Activated CD8-positive, alpha-beta memory T cell treated with anti-CD3 and anti-CD28 coated beads for 48 hours (primary cell): ENCODE measurements at regions not wholly inside any gene's neighbourhood (a gene's known extent, or its start where the extent isn't known, plus 50 kb on each side); places are given as distances from the start of the nearest gene placed in this dataset.

Experiments used
- DNase-seq, 3 experiments: peaks; one replicate each; pipeline ENCODE4 v3.0.0-alpha.2; 2020; ENCODE audit warnings: low read depth in 2 of 3, low spot score in 2 of 3

DNA sequence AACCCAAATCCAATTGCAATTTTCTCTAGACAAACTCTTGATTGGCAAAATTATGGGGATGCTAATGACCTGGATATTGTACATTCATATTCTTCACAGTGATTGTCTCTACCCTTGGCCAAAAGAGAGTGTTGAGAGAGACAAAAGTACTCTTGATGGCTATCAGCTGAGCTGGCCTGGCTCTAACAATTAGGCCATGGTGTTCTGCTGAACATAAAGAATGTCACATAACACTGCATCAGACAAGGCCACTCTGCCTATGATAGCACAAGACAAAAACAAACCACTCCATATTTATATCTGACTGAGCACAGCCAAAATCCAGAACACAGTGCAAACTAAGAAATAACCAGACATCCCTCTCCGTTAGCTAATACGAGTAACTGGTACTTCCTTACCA, 101.7 kb downstream of the ADAMTS1 start:
- DNase-seq = no peak

DNA sequence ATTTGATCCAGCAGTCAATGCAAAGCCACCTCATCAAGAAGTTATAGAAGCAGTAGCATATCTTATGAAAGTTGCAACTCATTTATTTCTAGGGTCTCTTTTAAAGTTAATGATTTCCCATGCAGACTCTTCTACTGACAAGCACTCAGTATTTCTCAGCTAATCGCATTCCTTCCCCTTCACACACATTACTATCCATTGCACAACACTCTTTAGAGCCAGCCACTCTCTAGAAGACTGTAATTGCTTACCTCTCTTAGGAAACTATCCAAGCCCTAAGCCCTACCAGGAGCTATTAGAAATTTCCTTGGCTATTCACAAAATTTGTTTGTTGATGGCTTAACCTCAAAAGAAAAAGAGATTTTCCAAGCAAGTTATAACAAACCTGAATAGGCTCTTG, 106.0 kb downstream of the ADAMTS1 start:
- no peak for DNase-seq

DNA sequence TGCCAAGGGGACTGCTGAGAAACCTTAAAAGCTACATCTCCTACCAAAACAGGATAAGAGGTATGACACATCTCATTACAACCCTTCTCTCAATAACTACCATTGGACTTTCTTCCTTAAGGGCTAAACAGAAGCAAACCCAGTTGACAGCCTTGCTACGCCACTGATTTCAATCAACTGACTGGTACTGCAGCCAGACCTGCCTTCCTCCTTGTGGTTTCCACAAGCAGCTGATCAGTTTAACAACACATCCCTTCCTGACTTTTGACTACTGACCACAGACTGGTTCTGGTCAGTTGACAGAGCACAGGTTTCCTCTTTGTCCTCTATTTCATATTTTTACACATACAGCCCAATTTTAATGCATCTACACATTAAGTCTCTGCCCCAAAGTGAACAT, 108.8 kb downstream of the ADAMTS1 start:
- DNase-seq = no peak

DNA sequence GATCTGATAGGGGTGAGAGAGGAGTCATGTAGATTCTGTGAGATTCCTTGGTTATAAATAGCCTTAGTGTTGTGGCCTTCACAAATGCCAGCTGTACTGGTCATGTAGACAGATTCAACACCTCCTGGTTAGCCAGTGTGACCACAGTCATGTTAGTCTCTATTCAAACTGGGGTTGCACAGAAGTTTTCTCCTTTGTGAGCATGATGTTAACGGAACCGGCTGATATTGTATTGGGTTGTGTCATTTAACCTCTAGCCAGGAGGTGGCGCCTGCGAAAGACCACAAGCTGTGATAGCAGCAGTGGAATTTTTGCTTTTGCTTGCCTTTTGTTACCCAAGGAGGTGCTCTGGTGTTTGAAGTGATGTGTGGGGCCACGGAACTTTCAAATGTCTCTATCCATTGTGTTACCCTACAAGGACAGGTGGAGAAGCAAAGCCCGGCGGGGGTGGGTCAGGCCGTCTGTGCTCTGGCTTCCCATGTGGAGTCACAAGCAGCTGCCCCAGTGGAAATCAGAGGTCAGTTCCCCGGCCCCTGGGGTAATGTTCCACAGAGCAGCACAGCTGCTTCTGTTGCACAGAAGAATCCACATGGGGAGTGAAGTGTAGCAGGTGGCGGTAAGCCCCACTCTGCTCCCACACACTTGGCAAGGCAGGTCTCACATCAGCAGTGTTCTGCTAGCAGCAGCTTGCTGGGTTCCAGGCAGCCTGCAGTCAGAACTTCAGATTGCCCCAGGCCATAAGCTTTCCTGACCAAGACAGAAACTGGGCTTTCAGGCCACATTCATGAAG, 112.6 kb downstream of the ADAMTS1 start:
- peak in 1 of 3 experiments; percentile 5 for DNase-seq

DNA sequence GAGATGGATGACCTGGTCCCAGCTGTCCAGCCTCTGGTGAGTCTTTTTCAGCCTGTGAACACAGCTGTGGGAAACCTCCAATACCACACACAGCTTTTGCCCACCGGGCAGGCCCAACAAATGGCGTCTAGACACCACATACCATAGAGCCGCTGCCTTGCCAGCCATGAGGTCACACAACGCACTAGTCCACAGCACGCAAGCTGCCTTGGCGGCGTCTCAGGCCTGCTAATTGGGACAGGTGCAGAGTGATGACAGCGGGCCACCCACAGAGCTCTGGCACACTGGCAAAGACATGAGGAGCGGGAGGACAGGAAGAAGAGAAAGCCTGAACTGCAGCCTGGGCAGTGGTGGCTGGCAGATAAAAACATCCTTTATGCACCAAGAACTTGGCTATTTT, 125.5 kb downstream of the ADAMTS1 start:
- DNase-seq = no peak

DNA sequence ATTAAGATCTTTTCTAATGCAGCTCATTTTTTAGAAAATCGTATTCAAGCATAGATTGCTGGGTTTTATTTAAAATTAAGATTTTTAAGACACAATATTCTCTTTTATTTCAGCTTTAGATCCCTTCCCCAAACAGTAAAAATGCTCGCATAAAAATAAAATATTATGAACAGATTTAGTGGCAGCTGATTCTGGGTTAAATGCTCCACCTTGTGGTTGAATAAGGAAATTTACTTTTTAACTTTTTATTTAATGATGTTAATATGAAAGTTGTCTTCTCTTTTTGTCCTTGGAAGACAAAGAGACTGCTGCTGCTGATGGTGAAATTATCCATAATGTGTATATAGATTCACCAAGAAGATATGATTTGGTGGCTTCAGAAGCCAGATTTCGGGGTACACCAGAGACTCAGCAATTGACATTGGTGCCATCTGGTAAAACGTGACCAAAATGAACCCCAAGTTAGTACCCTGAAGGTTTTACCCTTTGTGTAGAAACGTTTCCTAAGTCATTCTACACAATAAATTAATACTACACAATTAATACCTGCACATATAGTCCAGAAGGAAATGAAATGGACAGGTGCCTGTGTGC, 128.0 kb downstream of the ADAMTS1 start:
- DNase-seq = no peak

DNA sequence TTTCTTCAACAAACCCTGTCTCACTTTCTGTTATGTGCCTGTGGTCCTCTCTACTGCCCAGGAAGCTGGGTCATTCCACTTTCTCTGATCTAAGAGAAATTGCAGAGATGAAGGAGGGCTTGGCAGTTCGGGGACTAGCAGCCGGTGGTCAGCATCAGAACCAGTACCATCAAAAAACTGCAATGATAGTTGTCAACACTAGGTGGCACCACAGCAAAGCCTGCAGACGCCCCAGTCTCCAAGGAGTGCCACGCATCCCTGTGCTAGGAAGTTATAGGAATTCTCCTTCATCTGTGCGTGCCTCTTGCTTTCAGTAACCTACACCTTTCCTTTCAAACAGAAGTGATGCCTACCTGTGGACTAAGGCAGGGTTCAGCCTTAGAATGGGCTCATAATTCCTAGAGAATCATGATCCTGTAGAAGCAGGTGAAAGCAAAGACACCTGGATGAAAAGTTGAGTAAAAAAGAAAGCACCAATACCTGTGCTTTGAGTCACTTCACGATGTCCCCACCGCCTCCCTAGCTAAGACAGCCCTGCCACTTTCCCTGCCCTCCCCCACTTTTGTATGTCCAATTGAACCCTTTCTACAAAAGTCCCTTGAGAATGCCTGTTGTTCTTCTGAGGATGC, 129.2 kb downstream of the ADAMTS1 start:
- no peak for DNase-seq

DNA sequence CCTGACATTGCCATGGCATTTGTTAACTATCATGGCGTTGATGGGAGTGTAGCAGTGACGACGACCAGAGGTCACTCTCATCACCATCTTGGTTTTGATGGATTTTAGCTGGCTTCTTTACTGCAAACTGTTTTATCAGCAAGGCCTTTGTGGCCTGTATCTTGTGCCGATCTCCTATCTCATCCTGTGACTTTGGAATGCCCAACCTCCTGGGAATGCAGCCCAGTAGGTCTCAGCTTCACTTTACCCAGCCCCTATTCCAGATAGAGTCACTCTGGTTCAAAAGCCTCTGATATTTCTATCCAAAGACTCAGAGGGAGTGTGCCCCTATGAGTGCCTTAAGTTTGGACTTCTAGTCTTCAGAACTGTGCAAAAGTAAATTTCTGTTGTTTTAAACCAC, 130.1 kb downstream of the ADAMTS1 start:
- DNase-seq = no peak

DNA sequence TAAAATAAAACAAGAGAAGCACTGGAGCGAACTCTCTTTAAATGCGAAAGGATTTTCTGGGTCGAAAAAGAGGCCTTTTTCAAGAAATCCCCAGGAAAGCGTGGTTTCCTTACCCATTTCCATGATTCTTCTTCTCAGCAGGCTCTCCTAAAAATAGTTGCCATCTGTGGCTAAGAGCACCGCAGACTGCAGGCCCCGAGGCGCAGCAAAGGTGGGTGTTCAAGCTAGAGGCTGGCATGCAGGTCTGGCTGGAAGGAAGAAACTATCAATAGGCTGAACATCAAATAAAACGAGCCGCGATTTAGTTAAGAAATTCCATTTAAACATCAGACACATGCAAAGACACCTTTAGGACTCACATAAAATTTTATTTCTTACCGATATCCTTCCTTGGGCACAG, 135.1 kb downstream of the ADAMTS1 start:
- no peak for DNase-seq

DNA sequence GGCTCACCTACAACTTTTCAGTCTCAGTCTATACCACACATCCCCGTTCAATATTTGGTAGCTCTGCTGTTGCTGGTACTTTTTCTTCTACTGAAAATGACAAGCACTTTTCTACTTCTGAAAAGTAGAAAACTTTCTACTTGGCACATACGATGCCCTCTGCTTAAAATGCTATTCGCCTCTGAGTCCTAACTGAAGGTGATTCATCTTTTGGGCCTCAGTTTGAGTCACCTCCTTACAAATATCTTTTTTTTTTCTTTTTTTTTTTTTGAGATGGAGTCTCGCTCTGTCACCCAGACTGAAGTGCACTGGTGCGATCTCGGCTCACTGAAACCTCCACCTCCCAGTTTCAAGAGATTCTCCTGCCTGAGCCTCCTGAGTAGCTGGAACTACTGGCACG, 136.0 kb upstream of the CYYR1 start:
- no peak for DNase-seq

DNA sequence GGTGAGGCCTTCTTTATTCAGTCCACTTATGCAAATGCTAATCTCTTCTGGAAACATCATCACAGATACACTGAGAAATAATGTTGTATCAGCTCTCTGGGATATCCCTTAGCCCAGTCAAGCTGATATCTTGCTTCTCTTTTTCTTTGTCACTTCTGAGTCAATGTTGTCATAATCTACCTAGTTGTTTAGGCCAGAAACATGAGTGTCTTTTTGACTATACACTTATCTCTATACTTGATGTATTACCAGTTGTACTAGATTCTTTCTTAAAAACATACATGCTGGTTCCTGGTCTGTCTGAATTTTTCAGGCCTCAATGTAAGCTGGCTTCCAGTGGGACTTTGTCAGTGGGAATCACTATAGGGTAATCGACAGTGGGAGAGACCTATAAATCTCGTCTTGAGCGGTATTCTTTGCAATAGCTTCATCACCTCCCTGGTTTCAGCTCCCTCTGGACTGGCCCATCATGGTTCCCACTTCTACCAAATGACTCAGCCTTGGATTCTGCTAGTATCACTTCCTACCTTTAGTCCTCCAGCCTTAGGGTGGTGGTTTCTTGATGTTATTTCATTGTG, 135.2 kb upstream of the CYYR1 start:
- no peak for DNase-seq

DNA sequence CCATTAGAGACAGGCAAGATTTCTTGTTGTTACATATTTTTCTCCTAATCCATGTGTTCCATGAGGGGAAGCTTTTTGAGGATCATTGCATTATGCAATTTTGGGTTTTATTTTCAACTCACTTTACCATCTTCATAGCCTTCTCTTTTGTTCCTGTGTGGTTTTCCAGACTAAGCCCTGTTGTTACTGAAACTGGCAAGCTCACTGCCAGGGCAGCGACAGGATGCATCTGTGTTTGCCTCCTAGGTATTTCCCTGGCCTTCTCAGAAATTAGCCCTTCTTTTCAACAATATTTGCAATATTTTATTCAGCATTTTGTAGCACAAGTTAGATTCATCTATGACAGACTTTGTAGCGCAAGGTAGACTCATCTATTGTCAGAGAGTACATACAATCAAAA, 134.2 kb upstream of the CYYR1 start:
- DNase-seq = no peak

DNA sequence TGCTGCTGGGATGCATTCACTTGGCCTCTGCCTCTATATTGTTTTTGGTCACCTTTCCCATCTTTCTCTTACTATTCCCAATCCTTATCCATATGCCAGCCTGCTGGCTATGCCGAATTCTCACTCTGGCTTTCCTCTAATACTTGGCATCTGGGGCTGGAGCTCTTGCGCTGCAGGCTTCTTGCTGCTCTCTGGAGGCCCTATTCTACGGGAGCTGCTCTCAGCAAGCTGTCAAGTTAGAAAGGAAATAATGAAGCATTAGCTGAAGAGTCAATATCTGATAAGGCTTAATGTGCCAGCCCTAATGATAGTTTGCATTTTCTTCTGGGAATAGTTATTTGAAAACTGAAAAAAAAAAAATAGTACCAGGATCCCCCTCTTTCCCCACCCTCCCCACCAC, 125.3 kb upstream of the CYYR1 start:
- DNase-seq = no peak

DNA sequence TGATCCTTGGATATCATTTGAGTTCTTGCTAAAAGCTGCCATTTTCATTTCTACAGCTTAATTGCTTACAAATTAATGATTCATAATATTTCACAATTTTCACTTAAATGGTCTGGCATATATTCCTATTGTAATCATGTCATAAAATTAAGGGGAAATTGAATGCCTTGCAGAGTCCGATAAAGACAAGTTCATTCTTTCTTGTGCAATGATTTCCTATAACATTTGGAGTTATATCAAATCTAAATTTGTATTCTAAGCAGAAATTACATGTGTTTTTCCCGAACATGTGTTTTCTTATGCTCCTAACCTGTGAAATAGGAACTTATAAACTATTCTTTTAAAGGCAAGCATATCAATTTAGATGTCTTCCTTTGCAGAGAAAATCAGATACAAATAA, 118.3 kb upstream of the CYYR1 start:
- no peak for DNase-seq

DNA sequence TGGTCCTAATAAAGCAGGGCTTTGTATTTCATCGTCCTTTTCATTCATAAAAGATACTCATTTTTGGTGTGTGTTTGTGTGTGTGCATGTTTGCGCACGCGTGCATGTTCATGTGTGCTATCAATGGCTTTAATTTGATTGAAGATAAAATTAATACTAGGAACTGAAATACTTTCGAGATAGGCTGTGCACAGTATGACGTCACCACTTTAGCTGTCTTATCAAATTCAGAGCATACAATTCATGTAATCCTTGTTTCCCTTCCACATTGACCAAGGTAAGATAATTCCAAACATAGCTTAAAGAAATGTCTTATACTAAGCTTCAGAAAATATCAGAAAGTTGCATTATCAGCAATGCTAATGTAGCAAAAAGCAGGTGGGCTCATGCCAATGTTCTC, 113.6 kb upstream of the CYYR1 start:
- DNase-seq = no peak

DNA sequence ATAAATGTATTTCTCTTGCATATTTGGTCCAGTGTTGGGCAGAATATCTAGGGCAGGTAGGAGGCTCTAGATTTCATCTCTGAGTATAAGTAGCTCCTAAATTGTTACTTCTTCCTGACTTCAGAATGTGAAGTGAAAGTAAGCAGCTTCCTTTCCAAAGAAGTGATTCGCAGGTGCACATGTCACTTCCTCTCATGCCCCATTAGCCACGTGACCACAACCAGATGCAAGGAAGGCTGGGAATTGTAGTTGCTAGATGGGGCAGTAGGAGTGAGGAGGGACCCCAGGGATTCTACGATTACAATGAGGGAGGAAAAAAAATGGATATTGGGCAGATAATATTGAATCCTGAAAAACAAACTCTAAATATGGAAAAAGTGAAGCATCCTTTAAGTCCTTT, 113.2 kb upstream of the CYYR1 start:
- no peak for DNase-seq

DNA sequence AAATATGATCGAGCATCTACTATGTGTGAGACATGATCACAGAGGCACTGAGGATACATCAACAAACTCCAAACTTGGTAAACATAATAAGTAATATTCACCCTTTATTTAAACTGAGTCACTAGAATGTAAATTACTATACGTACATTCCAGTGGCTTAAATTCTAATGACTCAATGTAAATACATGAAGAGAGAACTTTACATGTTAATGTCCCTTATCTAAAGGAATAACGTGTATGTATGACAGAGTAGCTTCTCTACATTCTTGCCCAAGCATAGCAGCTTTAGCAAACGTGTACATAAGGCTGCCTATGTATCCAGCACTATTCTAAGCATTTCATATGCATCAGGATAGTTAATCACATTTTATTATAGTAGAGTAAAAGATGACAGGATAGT, 111.8 kb upstream of the CYYR1 start:
- DNase-seq = no peak

DNA sequence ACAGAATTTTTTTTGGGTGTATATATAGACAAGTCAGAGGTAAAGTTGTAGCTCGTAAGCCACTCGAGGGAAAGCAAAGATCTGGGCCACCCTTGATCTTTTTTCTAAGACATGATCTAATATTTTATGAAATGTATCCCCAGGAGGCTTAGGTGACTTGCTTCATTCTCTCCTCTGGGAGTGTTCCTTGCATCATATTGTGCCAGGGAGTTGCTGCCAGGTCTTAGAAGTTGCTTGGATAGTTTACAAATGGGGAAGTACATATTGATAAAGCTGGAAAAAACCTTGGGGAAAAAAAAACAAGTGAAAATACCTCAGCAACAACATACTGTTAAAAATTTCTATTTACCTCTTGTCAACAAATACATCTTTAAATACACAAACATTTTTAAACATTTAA, 110.9 kb upstream of the CYYR1 start:
- no peak for DNase-seq

DNA sequence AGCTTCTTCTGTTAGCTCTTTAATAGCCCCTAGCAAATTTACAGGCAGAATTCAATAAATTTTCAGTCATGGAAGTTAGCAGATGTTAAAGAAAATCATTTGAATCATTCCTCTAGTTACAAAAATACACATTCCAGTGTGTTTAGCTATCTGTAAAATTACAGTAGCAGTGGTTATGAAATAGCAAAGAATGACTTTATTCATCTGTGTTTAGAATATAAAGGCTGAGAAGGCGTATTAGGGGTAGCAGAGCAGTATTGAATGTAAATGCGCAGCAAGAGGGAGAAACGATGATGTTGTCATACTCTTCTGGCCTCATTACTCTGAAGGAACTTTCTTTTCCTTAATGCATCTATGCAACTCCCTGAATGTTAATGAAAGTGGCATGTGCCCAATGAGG, 106.2 kb upstream of the CYYR1 start:
- DNase-seq = no peak

DNA sequence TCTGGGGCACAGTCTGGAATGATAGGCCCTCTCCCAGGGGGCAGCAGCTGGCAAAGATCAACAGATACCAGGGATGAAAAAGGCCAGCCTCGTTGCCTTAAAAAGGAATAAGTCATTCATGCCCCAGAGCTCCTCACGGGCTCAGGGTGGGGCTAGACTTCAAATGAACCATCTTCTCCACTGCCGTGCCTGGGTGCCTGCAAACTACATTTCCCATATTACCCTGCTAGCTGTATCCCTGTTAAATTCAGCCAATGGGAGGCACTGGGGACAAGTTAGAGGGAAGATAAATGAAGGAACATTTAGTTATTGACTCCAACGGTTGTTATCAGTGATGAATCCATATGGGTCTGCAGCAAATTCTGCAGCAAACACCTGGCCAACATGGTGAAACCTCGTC, 101.2 kb upstream of the CYYR1 start:
- no peak for DNase-seq

DNA sequence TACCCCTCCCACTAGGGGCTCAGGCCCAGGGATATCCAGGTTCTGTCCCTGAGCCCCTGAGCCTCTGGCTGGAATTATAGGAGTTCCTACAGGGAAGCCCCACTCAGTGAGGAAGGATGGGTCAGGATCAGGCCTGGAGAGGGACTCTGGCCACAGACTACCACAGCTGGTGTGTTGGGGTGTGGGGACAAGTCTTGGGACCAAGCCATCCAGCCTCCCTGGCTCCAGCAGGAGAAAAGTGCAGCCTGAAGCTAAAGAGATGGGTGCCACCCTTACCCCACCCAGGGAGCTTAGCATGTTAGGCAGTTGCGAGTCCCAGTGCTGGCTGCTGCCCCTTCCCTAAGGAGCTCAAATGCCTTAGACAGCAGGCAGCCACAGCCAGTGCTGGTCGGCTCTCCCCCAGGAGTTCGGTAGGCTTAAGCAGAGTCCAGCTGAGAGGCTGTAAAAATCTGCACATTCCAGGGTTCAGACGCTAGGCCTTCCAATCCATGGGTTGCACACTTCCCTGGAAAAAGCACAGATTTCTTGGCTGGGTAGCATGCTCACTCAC, 96.2 kb upstream of the CYYR1 start:
- DNase-seq = no peak

DNA sequence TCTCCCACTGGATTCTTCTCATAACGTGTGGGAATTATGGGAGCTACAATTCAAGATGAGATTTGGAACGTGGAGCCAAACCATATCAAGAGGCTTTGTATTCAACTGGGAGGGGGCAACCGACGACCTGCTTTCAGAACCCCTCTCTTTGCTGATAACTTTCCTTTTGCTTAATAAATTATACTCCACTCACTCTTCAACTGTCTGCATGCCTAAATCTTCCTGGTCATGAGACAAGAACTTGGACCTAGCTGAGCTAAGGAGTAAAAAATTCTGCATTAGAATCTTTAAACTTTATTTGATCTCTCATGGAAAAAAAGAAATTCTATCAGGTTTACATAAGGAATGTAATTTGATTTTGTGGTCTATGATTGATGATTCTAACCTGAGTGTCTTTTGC, 86.7 kb upstream of the CYYR1 start:
- DNase-seq = no peak
